Choroid plexus epithelial cell (primary cell): ENCODE measurements at regions not wholly inside any gene's neighbourhood (a gene's known extent, or its start where the extent isn't known, plus 50 kb on each side); places are given as distances from the start of the nearest gene placed in this dataset.

ENCODE experiments used
- DNase-seq: peaks from one replicate; pipeline ENCODE4 v3.0.0-alpha.2; 2010; ENCODE audit warnings: low read depth
- H3K4me3 ChIP-seq: 2 replicates; pipeline ENCODE4 v1.5.1; 2011; ENCODE audit warnings: low read depth, mild to moderate bottlenecking, control low read depth, low read length, moderate library complexity
- TF ChIP-seq, protein P1 (sequence below): conservative IDR thresholded peaks from 2 replicates; pipeline ENCODE4 v1.5.1; 2011; ENCODE audit warnings: low read depth, mild to moderate bottlenecking, control low read depth, inconsistent platforms, low read length, moderate library complexity

DNA sequence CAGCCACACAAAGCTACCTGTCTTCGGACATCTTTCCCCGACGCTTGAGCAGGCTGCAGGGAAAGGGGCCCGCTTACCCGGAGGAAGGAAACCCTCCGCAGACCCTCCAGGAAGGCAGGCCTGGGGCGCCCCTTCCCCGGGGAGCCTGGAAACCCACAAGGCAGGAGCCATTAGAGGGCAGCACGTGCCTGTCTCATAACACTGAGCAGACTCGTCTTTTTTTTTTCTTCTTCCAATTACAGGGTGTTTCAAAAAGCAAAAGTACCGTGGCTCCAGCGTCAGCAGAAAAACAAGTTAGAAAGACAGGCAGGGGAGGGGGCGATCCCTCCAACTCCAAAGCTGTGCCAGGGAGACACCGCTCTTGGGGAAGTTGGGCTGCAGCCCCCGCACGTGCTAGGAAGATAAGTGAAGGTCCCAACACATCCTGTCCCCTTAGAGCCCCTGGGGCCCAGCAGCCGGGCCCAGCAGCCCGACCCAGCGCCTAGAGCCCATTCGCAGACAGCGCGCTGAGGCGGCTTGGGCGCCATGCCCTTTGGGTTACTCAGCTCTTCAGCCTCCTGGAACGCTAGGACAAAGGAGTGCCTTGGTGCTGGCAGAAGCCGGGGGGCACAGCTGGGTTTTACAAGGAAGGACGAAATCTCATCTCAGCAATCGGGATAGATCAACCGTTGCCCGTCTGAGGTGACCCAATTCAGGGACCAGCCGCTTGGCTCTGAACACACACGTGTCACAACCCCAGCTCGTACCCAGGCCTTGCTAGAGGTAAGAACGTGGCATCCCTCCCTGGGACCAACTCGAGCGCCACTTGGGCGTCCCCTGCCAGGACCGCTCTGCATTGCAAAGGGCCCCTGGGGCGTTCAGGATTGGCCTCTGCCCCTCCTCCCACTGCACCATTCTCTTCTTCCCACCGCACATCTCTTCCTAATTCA is 136.3 kb downstream of the LY86 start:
- peak overlapping the region; percentile 58 for H3K4me3 ChIP-seq
- TF ChIP-seq, protein P1, sequence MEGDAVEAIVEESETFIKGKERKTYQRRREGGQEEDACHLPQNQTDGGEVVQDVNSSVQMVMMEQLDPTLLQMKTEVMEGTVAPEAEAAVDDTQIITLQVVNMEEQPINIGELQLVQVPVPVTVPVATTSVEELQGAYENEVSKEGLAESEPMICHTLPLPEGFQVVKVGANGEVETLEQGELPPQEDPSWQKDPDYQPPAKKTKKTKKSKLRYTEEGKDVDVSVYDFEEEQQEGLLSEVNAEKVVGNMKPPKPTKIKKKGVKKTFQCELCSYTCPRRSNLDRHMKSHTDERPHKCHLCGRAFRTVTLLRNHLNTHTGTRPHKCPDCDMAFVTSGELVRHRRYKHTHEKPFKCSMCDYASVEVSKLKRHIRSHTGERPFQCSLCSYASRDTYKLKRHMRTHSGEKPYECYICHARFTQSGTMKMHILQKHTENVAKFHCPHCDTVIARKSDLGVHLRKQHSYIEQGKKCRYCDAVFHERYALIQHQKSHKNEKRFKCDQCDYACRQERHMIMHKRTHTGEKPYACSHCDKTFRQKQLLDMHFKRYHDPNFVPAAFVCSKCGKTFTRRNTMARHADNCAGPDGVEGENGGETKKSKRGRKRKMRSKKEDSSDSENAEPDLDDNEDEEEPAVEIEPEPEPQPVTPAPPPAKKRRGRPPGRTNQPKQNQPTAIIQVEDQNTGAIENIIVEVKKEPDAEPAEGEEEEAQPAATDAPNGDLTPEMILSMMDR, result peak; percentile 72
- peak; percentile 87 for DNase-seq

GRCh38 chr6:6725468-6726209 is 137.1 kb downstream of the LY86 start:
- TF ChIP-seq, protein P1, result no peak
- no peak overlapping the region for H3K4me3 ChIP-seq
- no peak for DNase-seq

- DNase-seq, result no peak
- no peak overlapping the region for H3K4me3 ChIP-seq
- TF ChIP-seq, protein P1, result no peak
These were observed 139.8 kb downstream of the LY86 start for GRCh38 chr6:6728169-6728941.

GRCh38 chr6:6729971-6730370 is 141.5 kb downstream of the LY86 start:
- TF ChIP-seq, protein P1, result no peak
- no peak for DNase-seq
- no peak overlapping the region for H3K4me3 ChIP-seq

GRCh38 chr6:6730831-6731230 is 142.3 kb downstream of the LY86 start:
- peak; percentile 87 for DNase-seq
- no peak overlapping the region for H3K4me3 ChIP-seq

More at GRCh38 chr6:6730831-6731230, 142.3 kb downstream of the LY86 start:
- TF ChIP-seq, protein P1, result no peak
